Hepatocyte (in vitro differentiated cells): ENCODE measurements at regions not wholly inside any gene's neighbourhood (a gene's known extent, or its start where the extent isn't known, plus 50 kb on each side); places are given as distances from the start of the nearest gene placed in this dataset.

Experiments used
- CTCF ChIP-seq: fragments of 200-600 bp; sonication (generic); IDR thresholded peaks from 2 replicates; pipeline ENCODE4 v1.5.1; 2016; ENCODE audit warnings: antibody characterized with exemption, mild to moderate bottlenecking; ENCODE audit not compliant: poor library complexity
- EZH2 ChIP-seq: fragments of 200-600 bp; sonication (generic); IDR thresholded peaks from 2 replicates; pipeline ENCODE4 v1.6.1; 2016; ENCODE audit warnings: antibody characterized with exemption, mild to moderate bottlenecking, borderline replicate concordance
- EZH2phosphoT487 ChIP-seq: fragments of 200-600 bp; sonication (generic); IDR thresholded peaks from one replicate; pipeline ENCODE4 v1.6.1; 2018; ENCODE audit warnings: antibody characterized with exemption, mild to moderate bottlenecking, low read depth, moderate library complexity; ENCODE audit not compliant: unreplicated experiment, severe bottlenecking

GRCh38 chr15:87623832-87624231 is 632.7 kb downstream of the NTRK3 start:
- TF ChIP-seq CTCF (no peak), EZH2 (no peak), EZH2phosphoT487 (no peak)
